ENCODE measurements at regions not wholly inside any gene's neighbourhood (a gene's known extent, or its start where the extent isn't known, plus 50 kb on each side); places are given as distances from the start of the nearest gene placed in this dataset.

DNA sequence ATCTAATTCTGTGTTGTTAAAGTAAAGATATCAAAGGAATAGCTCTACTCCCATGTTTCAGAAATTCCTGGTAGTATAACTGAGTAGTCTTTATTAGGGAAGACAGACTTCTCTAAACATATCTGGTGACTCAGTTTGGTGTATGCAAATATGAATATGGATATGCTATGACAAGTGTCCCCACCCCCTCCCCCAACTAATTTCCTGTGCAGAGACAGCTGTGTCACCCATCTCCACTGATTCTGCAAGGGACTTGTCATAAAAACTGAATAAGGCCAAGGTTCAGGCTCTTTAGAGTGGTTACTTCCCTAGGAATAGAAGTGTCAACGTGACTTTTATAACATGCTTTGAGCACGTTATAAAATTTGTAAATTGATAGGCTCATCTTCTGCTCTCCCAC lies 429.1 kb downstream of the DAD1 start:
- TF ChIP-seq, protein P1, sequence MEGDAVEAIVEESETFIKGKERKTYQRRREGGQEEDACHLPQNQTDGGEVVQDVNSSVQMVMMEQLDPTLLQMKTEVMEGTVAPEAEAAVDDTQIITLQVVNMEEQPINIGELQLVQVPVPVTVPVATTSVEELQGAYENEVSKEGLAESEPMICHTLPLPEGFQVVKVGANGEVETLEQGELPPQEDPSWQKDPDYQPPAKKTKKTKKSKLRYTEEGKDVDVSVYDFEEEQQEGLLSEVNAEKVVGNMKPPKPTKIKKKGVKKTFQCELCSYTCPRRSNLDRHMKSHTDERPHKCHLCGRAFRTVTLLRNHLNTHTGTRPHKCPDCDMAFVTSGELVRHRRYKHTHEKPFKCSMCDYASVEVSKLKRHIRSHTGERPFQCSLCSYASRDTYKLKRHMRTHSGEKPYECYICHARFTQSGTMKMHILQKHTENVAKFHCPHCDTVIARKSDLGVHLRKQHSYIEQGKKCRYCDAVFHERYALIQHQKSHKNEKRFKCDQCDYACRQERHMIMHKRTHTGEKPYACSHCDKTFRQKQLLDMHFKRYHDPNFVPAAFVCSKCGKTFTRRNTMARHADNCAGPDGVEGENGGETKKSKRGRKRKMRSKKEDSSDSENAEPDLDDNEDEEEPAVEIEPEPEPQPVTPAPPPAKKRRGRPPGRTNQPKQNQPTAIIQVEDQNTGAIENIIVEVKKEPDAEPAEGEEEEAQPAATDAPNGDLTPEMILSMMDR (IDR thresholded peaks at IDR 0.05; ENCODE audit: low read depth, low read length), result no peak
- no peak for TF ChIP-seq EZH2phosphoT487 (IDR thresholded peaks at IDR 0.05; ENCODE audit: low read depth)

Measured in OCI-LY3 (cell line).